ENCODE measurements at regions not wholly inside any gene's neighbourhood (a gene's known extent, or its start where the extent isn't known, plus 50 kb on each side); places are given as distances from the start of the nearest gene placed in this dataset.

DNA sequence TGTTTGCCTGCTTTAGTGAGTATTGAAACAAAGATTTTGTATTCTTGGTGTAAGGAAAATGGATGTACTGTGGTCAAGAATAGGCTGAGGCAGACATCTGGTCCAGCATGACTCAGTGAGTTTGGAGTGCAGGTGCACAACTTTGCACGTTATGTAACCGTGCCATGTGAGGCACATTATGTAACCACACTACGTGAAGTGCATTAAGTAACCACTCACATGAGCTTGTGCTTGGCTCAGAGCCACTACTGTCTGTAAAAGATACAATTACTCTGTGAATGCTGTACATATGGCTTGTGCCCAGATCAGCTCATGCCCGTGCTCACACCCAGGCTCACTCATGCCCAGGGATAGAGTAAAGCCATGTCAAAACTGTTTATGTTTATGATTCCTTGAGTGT lies 216.8 kb downstream of the CTH start (continued):
- TF ChIP-seq, protein P1, sequence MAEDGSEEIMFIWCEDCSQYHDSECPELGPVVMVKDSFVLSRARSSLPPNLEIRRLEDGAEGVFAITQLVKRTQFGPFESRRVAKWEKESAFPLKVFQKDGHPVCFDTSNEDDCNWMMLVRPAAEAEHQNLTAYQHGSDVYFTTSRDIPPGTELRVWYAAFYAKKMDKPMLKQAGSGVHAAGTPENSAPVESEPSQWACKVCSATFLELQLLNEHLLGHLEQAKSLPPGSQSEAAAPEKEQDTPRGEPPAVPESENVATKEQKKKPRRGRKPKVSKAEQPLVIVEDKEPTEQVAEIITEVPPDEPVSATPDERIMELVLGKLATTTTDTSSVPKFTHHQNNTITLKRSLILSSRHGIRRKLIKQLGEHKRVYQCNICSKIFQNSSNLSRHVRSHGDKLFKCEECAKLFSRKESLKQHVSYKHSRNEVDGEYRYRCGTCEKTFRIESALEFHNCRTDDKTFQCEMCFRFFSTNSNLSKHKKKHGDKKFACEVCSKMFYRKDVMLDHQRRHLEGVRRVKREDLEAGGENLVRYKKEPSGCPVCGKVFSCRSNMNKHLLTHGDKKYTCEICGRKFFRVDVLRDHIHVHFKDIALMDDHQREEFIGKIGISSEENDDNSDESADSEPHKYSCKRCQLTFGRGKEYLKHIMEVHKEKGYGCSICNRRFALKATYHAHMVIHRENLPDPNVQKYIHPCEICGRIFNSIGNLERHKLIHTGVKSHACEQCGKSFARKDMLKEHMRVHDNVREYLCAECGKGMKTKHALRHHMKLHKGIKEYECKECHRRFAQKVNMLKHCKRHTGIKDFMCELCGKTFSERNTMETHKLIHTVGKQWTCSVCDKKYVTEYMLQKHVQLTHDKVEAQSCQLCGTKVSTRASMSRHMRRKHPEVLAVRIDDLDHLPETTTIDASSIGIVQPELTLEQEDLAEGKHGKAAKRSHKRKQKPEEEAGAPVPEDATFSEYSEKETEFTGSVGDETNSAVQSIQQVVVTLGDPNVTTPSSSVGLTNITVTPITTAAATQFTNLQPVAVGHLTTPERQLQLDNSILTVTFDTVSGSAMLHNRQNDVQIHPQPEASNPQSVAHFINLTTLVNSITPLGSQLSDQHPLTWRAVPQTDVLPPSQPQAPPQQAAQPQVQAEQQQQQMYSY (CRISPR knock-in tag; IDR thresholded peaks at IDR 0.05): no peak
- TF ChIP-seq ZNF622 (IDR thresholded peaks at IDR 0.05): no peak
- TF ChIP-seq, protein P2, sequence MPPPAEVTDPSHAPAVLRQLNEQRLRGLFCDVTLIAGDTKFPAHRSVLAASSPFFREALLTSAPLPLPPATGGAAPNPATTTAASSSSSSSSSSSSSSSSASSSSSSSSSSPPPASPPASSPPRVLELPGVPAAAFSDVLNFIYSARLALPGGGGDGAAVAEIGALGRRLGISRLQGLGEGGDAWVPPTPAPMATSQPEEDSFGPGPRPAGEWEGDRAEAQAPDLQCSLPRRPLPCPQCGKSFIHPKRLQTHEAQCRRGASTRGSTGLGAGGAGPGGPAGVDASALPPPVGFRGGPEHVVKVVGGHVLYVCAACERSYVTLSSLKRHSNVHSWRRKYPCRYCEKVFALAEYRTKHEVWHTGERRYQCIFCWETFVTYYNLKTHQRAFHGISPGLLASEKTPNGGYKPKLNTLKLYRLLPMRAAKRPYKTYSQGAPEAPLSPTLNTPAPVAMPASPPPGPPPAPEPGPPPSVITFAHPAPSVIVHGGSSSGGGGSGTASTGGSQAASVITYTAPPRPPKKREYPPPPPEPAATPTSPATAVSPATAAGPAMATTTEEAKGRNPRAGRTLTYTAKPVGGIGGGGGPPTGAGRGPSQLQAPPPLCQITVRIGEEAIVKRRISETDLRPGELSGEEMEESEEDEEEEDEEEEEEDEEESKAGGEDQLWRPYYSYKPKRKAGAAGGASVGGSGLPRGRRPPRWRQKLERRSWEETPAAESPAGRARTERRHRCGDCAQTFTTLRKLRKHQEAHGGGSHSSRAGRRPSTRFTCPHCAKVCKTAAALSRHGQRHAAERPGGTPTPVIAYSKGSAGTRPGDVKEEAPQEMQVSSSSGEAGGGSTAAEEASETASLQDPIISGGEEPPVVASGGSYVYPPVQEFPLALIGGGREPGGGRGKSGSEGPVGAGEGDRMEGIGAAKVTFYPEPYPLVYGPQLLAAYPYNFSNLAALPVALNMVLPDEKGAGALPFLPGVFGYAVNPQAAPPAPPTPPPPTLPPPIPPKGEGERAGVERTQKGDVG (CRISPR knock-in tag; IDR thresholded peaks at IDR 0.05): no peak

DNA sequence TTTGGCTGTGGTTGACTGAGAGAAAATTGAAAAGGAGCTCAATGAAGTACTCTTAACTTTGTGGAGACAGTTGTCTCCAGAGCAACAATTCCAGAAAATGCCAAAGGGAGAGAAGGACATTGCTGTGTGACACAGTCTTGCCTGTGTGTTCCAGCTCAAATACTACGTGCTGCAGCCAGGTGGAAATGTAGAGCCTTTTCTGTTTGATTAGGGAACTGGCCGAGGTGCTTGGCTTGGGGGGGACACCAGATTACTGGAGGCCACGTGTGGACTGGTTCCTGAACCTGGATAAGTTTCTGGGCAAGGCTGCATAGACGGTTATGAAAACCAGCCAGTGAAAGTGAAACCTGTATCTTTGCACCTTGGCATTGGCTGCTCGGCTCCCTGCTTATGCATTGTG lies 217.9 kb downstream of the CTH start:
- 44% methylated on average over 5 of the region's 5 CpGs for whole genome bisulfite sequencing (ENCODE audit: insufficient coverage, insufficient replicate concordance, low lambda C conversion rate, missing lambda C conversion rate)
- Histone ChIP-seq H2AFZ (ENCODE audit: control insufficient read depth, low read depth, low read length) (no peak overlapping the region), H3K36me3 (ENCODE audit: control insufficient read depth in 2 of 2, insufficient read depth in 2 of 2, low read length in 1 of 2) (no peaks in the 10 kb centered on the region), H3K27me3 (replicated peaks in 1 of 2; ENCODE audit: control insufficient read depth in 2 of 2, insufficient read depth in 2 of 2, low read length in 1 of 2) (no peaks in the 10 kb centered on the region), H3K4me1 (ENCODE audit: control insufficient read depth, insufficient read depth, low read length) (no peaks in the 10 kb centered on the region), H3K9ac (ENCODE audit: control insufficient read depth, insufficient read depth, low read length) (no peak overlapping the region), H4K20me1 (ENCODE audit: control insufficient read depth, insufficient read depth) (no peaks in the 10 kb centered on the region), H3K9me3 (replicated peaks; ENCODE audit: control insufficient read depth, insufficient read depth, low read length) (no peaks in the 10 kb centered on the region), H3K79me2 (ENCODE audit: control insufficient read depth, insufficient read depth, low read length) (no peaks in the 10 kb centered on the region), H3K4me3 (no peak overlapping the region), H3K27ac (ENCODE audit: control insufficient read depth, insufficient read depth) (no peak overlapping the region), H3K4me2 (ENCODE audit: control insufficient read depth, insufficient read depth) (no peak overlapping the region)
- ChIA-PET CTCF (no interaction called here), POLR2A (no interaction called here), SMC1A (ENCODE audit: uncharacterized antibody, unreplicated experiment) (no interaction called here), RAD21 (ENCODE audit: unreplicated experiment) (no interaction called here)
- ATAC-seq (no peak), DNase-seq (ENCODE audit: low read depth, low spot score) (no peak), FAIRE-seq (no peak)
- in situ Hi-C loops (cut with MboI) (no loop called here), intact Hi-C loops (cut with micrococcal nuclease; ENCODE audit: unreplicated experiment) (no loop called here)
- TF ChIP-seq IRF4 (IDR thresholded peaks at IDR 0.05; ENCODE audit: low read depth, low read length) (no peak), DPF2 (IDR thresholded peaks at IDR 0.05) (no peak)
- no TSS peak for BruUV-seq (replicated peaks)

Data from GM12878 (cell line).